Erythroblast (primary cell): ENCODE measurements at regions not wholly inside any gene's neighbourhood (a gene's known extent, or its start where the extent isn't known, plus 50 kb on each side); places are given as distances from the start of the nearest gene placed in this dataset.

Source experiments
- GATA1 ChIP-seq: IDR thresholded peaks from 2 replicates; pipeline ENCODE4 v1.6.1; 2011; ENCODE audit warnings: low read depth, mild to moderate bottlenecking, control low read depth, low read length, moderate library complexity
- POLR2A ChIP-seq: IDR thresholded peaks from 2 replicates; pipeline ENCODE4 v1.6.1; 2011; ENCODE audit warnings: mild to moderate bottlenecking, low read length

GRCh38 chr6:133057352-133057751 is 183.8 kb upstream of the EYA4 start:
- no peak for TF ChIP-seq POLR2A
- no peak for TF ChIP-seq GATA1
